ENCODE measurements at regions not wholly inside any gene's neighbourhood (a gene's known extent, or its start where the extent isn't known, plus 50 kb on each side); places are given as distances from the start of the nearest gene placed in this dataset.

DNA sequence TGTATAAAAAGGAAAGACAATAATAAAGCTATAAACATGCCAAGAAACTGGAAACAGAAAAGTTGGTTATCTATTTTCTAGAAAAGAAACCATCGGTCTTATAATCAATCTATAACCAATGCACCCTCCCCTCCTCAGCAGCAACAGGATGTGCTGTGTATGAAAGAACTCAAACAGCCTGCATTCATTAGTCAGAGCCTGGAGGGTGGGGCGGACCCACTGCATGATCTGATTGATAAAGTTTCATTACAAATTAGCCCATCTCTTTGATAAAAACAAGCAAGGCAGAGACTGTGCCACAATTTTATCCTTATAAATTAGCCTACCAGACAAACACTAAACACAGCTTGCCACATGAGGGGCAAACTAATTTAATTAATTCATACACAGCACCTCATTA is 448.1 kb downstream of the BCAT1 start:
- TF ChIP-seq EZH2 (IDR thresholded peaks at IDR 0.05; ENCODE audit: insufficient read depth, poor library complexity, severe bottlenecking), result no peak
- no peak for TF ChIP-seq EZH2phosphoT487 (IDR thresholded peaks at IDR 0.05; ENCODE audit: insufficient read depth, low read depth)
